NT2/D1 (cell line): ENCODE measurements at regions not wholly inside any gene's neighbourhood (a gene's known extent, or its start where the extent isn't known, plus 50 kb on each side); places are given as distances from the start of the nearest gene placed in this dataset.

Source experiments
- DNase-seq: peaks from one replicate; pipeline ENCODE4 v3.0.0-alpha.2; 2011; ENCODE audit warnings: low read depth, low spot score
- H3K27me3 ChIP-seq: 2 replicates; pipeline ENCODE4 v1.6.0; 2011; ENCODE audit warnings: mild to moderate bottlenecking; ENCODE audit not compliant: insufficient read length, insufficient read depth
- H3K36me3 ChIP-seq: 2 replicates; pipeline ENCODE4 v1.6.1; 2011; ENCODE audit warnings: mild to moderate bottlenecking, low read length, mixed read lengths; ENCODE audit not compliant: insufficient read depth, insufficient read length
- H3K4me1 ChIP-seq: 2 replicates; pipeline ENCODE4 v1.5.1; 2011; ENCODE audit not compliant: insufficient read depth, insufficient read length
- H3K4me3 ChIP-seq: 2 replicates; pipeline ENCODE4 v1.5.1; 2011; ENCODE audit warnings: low read depth; ENCODE audit not compliant: insufficient read length
- H3K9ac ChIP-seq: 2 replicates; pipeline ENCODE4 v1.6.0; 2011; ENCODE audit warnings: low read depth; ENCODE audit not compliant: insufficient read length
- H3K9me3 ChIP-seq: 2 replicates; pipeline ENCODE4 v1.5.1; 2011; ENCODE audit warnings: mild to moderate bottlenecking, low read length; ENCODE audit not compliant: insufficient read depth
- SUZ12 ChIP-seq: IDR thresholded peaks from 2 replicates; pipeline ENCODE4 v1.6.1; 2011; ENCODE audit not compliant: insufficient read length, insufficient read depth; ENCODE audit errors: extremely low read depth
- YY1 ChIP-seq: IDR thresholded peaks from 2 replicates; pipeline ENCODE4 v1.6.1; 2011; ENCODE audit not compliant: insufficient read length, insufficient read depth
- ZNF274 ChIP-seq: IDR thresholded peaks from 2 replicates; pipeline ENCODE4 v1.6.1; 2011; ENCODE audit warnings: mild to moderate bottlenecking, low read depth, low read length

- TF ChIP-seq YY1 (no peak), ZNF274 (no peak), SUZ12 (no peak)
- Histone ChIP-seq H3K27me3 (no peaks in the 10 kb centered on the region), H3K9ac (no peak overlapping the region), H3K9me3 (no peaks in the 10 kb centered on the region), H3K36me3 (no peaks in the 10 kb centered on the region), H3K4me3 (no peak overlapping the region), H3K4me1 (no peaks in the 10 kb centered on the region)
- DNase-seq: no peak
These were observed 192.5 kb downstream of the RSL24D1 start for GRCh38 chr15:55003965-55004873.

- DNase-seq: no peak
- Histone ChIP-seq H3K36me3 (no peaks in the 10 kb centered on the region), H3K27me3 (no peaks in the 10 kb centered on the region), H3K9ac (no peak overlapping the region), H3K9me3 (no peaks in the 10 kb centered on the region), H3K4me3 (no peak overlapping the region), H3K4me1 (no peaks in the 10 kb centered on the region)
- no peak for TF ChIP-seq SUZ12
- TF ChIP-seq YY1: no peak
- TF ChIP-seq ZNF274: no peak
These were observed 198.1 kb downstream of the RSL24D1 start for GRCh38 chr15:54998661-54999060.

GRCh38 chr15:54990793-54991192, 205.9 kb downstream of the RSL24D1 start:
- no peak for TF ChIP-seq YY1
- DNase-seq: peak; percentile 13

GRCh38 chr15:54987881-54988280, 208.9 kb downstream of the RSL24D1 start:
- TF ChIP-seq ZNF274: no peak
- no peak for TF ChIP-seq YY1
- no peak for TF ChIP-seq SUZ12
- no peak for DNase-seq

More at GRCh38 chr15:54990793-54991192, 205.9 kb downstream of the RSL24D1 start:
- Histone ChIP-seq H3K9me3 (no peaks in the 10 kb centered on the region), H3K4me3 (no peak overlapping the region), H3K27me3 (no peaks in the 10 kb centered on the region), H3K4me1 (no peaks in the 10 kb centered on the region), H3K36me3 (no peaks in the 10 kb centered on the region), H3K9ac (no peak overlapping the region)

GRCh38 chr15:54979964-54980363, 216.8 kb downstream of the RSL24D1 start:
- Histone ChIP-seq H3K9ac (no peak overlapping the region), H3K36me3 (no peaks in the 10 kb centered on the region), H3K4me1 (peaks cover 2% of the 10 kb centered on the region), H3K27me3 (no peaks in the 10 kb centered on the region), H3K4me3 (no peak overlapping the region), H3K9me3 (no peaks in the 10 kb centered on the region)
- no peak for TF ChIP-seq ZNF274
- TF ChIP-seq YY1: no peak
- no peak for TF ChIP-seq SUZ12
- no peak for DNase-seq

More at GRCh38 chr15:54987881-54988280, 208.9 kb downstream of the RSL24D1 start:
- Histone ChIP-seq H3K36me3 (no peaks in the 10 kb centered on the region), H3K9me3 (no peaks in the 10 kb centered on the region), H3K27me3 (no peaks in the 10 kb centered on the region), H3K9ac (no peak overlapping the region), H3K4me1 (no peaks in the 10 kb centered on the region), H3K4me3 (no peak overlapping the region)

- Histone ChIP-seq H3K4me1 (no peaks in the 10 kb centered on the region), H3K9ac (no peak overlapping the region), H3K36me3 (no peaks in the 10 kb centered on the region), H3K9me3 (peaks cover 5% of the 10 kb centered on the region; the same call in 1 of the 2 replicates), H3K27me3 (no peaks in the 10 kb centered on the region), H3K4me3 (no peak overlapping the region)
- TF ChIP-seq SUZ12: no peak
- no peak for DNase-seq
These were observed 234.1 kb downstream of the RSL24D1 start for GRCh38 chr15:54962637-54963036.

- peaks cover 5% of the 10 kb centered on the region; the same call in 1 of the 2 replicates for H3K9me3 ChIP-seq
- TF ChIP-seq YY1 (no peak), ZNF274 (no peak), SUZ12 (no peak)
- DNase-seq: no peak
- no peaks in the 10 kb centered on the region for H3K36me3 ChIP-seq
- no peaks in the 10 kb centered on the region for H3K27me3 ChIP-seq
- H3K4me3 ChIP-seq: no peak overlapping the region
- H3K4me1 ChIP-seq: no peaks in the 10 kb centered on the region
- no peak overlapping the region for H3K9ac ChIP-seq
These were observed 236.5 kb downstream of the RSL24D1 start for GRCh38 chr15:54960266-54960665.
